ENCODE measurements at regions not wholly inside any gene's neighbourhood (a gene's known extent, or its start where the extent isn't known, plus 50 kb on each side); places are given as distances from the start of the nearest gene placed in this dataset.
"Not testable (repeated sequence)": the region's sequence is repeated elsewhere in the genome, so short reads cannot be mapped to it uniquely, and the experiment has no call there.

DNA sequence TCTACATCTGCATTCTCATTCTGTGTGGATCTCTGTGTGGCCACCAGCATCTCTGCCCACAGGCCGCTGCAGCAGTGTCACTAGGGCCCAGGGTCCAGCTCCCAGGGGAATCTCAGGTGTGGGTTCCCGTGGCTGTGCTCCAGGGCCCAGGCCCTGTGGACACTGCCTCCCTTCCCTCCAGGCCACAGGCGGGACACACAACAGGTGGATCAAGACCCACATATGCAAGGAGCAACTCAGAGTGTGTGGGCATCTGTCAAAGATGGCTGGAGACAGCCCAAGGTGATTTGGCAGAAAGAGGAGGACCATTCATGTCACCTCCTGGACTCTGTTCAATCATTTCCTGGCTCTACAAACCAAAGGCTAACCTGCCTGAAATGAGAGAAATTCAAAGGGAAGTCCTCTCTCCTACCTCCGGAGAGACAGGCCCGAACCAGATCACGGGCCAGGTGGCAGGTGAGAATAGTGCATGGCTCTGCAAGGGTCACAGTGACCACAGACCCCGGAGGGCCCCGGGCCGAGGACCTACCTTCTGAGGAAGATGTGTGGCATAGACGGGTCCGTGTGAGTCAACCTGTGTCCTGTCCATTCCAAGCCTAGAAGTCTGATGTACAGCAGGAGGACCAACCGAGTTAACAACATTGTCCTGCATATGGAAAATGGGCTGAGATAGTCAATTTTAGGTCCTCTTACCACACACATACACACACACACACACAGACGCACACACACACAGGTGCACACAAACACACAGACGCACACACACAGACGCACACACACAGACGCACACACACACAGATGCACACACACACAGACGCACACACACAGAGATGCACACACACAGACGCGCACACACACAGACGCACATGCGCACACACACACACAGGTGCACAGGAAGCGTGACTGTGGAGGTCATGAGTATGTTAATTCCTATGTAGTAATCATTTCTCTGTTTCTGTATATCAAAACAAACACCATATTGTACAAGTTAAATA is 1068.5 kb downstream of the BRD1 start:
- no peak for DNase-seq (ENCODE audit: low spot score)

DNA sequence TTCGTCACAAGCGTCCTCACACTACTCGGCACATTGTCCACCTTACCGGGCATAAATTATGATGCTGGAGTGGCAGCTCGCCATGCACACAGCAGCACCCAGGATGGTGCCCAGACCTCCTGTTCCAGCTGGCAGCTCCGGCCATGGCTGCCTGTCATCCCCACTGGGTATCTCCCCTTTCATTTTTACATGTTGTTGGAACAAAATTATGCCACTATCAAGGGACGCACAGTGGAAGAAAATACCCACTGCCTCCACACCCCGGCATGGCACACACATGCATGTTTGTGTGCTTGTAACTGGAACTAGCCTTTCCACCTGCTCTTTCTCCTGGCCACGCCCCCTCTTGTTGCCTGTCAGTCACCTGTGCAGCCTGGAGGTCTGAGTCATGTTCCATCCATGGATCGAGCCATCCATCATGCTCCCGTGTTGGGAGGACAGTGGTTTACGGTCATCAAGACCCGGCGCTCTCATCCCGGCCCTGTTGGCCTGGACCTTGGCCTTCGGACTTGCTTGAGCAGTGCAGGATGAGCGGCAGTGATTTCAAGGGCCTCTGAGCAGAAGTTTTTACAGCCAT is 1069.6 kb downstream of the BRD1 start:
- no peak for DNase-seq (ENCODE audit: low spot score)

DNA sequence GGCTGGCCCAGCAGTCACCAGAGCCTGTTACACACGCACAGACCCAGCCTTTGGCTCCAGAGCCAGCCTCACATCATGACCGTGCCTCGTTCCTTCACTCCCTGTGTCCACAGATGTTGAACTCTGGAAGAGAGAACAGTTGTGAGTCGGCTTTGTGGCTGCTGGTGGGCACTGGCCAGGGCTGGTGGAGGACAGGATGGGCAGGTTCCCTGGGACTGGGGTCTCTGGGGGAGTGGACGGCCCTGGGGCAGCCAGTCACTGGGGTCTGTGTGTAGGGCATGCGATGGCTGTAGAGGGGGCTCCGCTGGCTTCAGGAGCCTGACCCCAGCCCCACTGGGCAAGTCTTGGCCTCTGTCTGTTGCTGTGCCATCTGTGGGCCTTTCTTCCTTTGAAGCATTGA is 1070.1 kb downstream of the BRD1 start:
- no peak for DNase-seq (ENCODE audit: low spot score)

DNA sequence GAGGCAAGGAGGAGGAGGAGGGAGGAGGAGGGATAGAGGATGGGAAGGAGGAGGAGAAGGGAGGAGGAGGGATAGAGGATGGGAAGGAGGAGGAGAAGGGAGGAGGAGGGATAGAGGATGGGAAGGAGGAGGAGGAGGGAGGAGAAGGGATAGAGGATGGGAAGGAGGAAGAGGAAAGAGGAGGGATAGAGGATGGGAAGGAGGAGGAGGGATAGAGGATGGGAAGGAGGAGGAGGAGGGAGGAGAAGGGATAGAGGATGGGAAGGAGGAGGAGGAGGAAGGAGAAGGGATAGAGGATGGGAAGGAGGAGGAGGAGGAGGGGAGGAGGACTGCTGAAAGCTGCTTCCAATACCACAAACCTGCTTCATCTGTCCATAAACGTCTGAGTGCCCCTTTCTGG is 1070.5 kb downstream of the BRD1 start:
- DNase-seq (ENCODE audit: low spot score): not testable (repeated sequence)

DNA sequence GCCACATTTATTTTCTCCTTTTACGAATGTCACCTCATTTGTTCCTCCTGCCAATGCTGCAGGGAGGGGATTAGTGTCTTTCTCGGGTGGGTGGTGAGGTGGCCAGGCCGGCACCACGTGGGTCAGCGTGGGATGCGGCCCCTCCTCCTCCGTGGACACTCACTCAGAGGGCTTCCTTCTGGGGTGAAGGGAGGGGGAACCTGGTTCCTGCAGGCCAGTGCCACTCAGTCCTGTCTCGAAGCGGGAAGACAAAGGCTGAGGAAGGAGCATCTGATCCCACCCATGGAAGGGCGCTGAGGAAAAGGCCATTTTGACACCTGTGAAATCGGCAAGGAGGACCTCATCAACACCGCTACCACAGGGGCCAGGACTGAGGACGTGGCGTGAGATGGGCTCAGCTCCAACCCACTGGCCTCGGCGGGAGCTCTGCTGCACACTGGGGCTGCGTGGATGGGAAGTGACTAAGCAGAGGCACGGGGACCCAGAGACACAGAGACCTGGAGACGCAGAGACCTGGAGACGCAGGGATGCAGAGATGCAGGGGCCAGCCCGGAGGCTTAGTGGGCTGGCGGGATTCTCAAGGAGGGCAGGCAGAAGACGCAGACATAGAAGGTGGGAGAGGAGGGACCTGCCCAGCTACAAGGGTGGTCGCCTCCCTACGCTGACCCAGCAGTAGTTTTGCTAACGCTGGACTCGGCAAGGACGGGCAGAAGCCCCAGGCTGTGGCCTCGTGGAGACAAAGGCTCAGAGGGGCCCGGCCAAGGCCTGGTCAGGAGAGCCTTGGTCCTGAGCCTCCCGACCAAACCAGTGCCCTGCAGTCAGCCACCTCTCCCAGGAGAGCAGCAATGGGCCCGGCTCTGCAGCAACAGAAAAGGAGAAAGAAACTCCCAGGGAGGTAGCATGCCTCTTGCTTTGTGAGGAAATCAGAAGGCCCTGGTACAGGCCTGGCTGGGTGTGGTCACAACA is 1071.2 kb downstream of the BRD1 start:
- DNase-seq (ENCODE audit: low spot score): no peak

DNA sequence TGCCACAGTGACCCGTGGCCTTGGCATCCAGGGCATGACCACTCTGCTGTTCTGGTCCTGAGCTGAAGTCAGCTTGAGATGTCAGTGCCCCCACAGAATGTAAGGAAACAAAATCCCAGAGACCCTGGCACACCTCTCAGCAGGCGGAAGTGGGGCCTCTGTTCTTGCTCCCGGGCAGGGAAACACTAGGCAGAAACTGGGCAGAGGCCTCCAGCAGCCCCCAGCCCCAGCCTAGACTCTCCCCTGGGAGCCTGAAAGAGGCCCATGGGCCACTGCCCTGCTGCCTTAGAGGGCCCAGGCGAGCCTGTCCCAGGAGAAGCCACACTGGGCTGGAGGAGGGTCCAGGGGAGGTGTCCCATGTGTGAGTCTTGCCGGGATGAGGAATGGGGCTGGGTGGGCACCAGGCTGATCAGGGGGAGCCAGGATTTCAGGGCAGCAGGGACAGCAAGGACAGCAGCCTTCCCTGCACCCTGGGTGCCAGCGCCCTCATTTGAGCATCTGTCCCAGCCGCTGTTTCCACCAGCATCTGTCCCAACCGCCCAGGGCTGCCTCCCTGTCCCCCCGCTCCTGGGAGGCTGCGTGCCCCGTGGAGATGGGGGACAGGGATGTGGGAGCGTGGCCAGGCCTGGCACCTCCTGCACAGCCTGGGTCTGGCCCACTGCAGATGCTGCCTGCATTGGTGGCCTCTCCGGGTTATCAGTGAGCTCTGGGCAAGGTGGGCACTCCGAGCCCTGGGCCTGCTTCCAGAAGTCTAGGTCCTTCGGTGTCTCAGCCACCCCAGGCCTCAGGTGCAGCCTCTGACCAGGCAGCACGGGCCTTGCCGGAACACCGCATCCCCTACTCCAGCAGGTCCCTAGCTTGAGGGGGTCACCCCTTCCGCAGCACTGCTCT is 1072.4 kb downstream of the BRD1 start:
- DNase-seq (ENCODE audit: low spot score): no peak

DNA sequence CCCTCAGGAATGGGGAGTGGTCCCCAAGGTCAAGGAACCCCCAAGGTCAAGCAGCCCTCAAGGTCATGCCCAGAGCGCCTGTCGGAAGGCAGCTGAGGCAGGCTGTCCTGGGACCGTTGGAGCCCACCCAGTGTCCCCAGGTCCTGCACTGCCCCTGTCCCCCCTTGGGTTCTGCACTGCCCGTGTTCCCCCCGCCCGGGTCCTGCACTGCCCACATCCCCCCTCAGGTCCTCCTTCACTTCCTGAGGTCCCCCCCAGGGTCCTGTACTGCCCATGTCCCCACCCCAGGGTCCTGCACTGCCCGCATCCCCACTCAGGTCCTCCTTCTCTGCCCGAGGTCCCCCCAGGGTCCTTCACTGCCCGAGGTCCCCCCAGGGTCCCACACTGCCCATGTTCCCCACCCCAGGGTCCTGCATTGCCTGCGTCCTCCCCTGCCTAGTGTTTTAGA is 1073.0 kb downstream of the BRD1 start:
- no peak for DNase-seq (ENCODE audit: low spot score)

DNA sequence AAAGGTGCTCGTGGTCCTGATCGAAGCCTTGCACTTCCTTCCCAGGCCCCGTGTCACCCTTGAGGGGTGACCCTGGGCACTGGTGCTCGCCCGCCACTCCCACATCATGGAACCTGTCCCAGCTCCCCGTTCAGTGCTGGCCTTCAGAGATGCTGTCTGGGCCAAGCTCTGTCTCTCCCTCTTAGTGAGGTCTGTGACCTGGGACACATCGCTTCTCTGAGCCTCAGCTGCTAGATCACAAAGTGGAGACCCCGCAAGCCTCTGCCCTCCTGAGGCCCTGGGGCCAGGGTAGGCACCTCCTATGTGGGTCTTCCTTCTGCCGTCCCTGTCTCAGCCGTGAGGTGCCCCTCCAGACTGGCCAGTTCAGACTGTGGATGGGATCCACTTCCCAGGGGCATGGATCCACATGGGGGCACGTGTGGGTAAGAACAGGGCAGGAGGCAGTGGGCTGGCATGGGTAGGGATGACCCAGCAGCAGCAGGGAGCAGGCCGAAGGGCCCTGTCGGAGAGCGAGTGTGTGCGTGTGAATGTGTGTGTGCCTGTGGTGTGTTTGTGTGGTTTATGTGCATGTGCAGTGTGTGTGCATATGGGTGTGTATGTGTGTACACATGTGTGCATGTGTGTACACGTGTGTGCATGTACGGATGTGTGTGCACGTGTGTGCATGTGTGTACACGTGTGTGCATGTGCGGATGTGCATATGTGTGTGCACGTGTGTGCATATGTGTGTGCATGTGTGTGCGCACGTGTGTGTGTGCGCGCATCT is 1073.7 kb downstream of the BRD1 start:
- DNase-seq (ENCODE audit: low spot score): no peak

DNA sequence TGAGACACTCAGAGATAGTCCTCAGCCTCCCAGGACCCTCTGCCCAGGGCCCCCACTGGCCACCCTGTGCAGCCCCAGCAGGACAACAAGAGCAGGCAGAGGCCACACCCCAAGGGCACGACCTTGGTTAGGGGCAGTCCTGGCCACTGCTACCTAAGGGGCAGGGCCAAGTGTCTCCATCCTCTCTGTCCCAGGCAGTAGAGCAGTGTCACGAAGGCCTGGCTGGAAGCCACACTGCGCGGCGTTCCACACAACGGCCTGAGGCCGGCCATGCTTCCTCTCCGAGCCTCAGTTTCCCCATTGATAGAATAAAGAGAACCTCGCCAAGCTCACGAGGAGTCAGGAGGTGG is 1074.3 kb downstream of the BRD1 start:
- no peak for DNase-seq (ENCODE audit: low spot score)

DNA sequence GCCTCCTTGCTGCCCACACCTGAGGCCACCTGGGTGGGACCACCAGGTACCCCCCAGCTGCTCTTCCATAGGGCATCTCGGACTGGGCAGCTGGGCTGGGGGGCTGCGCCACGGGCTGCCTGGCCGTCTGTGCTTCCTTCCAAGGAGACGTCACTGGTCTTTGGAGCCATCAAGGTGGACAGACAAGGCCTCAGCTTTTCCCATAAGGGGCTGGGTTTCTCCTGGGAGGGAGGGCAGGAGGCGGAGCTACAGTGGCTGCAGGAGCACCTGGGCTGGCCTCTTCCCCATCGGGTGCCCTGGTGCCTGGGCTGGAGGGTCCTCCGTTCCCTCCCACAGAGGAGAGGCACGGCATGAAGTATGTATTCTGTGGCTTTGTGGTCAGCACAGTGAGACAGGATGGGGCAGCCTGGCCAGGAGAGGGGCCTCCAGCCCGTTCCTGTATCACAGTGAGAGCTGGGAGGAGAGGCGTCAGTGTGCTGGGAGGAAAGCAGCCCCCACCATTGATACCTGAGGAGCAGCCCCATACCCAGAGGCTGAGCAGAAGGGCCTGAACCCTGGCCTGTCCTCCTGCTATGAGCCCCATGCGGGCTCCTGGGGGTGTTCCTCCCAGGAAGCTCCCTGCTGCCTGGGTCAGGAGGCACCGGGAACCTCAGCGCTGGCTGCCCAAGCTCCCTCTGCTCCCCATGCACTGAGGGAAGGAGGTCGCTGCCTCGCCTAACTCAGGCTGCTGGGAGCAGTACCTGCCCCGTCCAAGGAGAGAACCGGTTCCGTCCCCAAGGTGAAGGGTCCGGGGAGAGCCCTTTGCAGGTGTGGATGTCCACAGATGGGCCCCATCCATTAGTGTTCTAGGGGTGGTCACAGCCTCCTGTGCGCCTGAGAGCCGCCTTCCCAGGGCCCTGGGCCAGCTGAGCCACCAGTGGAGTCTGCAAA is 1075.0 kb downstream of the BRD1 start:
- DNase-seq (ENCODE audit: low spot score): no peak

DNA sequence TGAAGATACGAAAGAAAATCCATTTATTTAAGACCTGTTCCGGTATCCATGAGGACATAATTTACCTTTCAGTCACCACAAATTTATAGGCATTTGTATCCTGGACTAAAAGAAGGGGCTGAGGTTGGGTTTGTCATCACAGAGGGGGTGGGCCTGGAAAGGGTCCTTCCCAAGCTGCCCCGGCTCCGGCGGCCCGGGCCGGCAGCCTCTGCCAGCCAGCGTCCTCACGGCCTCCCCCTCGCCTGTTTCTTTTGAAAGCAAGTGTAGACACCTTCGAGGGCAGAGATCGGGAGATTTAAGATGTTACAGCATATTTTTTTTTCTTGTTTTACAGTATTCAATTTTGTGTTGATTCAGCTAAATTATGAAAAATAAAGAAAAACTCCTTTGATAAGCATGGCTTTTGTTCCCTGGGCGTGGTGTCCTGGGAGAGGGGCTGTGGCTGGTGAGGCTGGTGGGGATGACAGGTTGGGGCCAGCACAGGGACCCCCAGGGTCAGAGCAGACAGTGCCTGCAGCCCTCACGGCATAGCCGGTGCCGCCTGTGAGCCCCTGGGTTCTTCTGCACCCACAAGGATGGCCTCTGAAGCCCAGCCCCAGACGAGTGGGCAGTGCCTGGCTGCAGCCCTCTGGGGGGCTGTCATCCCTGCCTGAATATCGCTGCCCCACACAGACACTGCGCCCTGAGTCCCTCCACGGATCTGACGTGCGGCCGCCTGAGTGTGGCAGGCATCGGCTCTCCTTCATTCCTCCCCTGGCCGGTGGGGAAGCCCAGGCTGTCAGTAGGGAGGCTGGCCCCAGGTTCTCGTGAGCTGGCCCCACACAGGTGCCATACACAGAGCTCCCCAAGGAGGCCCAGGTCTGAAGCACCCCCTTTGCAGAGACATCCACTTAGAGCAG is 1075.9 kb downstream of the BRD1 start:
- DNase-seq (ENCODE audit: low spot score): no peak

DNA sequence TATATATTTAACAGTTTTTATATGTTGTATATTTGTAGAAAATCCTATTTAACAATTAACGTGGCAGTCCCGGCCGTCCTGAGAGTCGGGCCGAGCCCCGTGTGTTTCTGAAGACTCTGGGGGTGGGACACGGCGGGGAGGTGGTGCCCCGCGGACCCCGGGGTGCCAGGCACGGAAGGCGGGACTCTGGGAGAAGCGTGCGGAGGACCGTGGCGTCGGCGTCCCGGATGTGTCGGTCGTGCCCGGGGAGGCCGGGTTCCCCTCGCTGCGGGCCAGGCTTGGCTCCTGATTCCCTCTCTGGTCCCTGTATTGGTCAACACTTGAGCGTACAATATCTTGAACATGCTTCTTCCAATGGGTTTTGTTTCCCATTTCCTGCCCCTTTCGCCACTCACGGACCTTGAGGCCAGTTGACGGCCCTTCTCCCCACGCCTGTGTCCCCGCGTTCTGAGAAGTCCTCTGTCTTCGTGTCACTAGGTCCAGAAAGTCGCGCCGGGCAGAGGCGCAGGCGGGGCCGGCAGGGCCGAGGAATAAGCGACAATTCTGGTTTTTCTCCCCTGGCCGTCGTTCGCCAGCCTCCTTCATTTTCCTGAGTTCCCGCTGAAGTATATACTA is 1076.7 kb downstream of the BRD1 start:
- no peak for DNase-seq (ENCODE audit: low spot score)

DNA sequence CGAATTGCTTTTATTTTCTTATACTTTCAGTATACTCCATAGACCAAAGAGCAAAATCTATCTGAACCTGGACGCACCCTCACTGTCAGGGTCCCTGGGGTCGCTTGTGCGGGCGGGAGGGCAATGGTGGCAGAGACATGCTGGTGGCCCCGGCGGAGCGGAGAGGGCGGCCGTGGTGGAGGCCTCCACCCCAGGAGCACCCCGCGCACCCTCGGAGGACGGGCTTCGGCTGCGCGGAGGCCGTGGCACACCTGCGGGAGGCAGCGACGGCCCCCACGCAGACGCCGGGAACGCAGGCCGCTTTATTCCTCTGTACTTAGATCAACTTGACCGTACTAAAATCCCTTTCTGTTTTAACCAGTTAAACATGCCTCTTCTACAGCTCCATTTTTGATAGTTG is 1077.4 kb downstream of the BRD1 start:
- no peak for DNase-seq (ENCODE audit: low spot score)

DNA sequence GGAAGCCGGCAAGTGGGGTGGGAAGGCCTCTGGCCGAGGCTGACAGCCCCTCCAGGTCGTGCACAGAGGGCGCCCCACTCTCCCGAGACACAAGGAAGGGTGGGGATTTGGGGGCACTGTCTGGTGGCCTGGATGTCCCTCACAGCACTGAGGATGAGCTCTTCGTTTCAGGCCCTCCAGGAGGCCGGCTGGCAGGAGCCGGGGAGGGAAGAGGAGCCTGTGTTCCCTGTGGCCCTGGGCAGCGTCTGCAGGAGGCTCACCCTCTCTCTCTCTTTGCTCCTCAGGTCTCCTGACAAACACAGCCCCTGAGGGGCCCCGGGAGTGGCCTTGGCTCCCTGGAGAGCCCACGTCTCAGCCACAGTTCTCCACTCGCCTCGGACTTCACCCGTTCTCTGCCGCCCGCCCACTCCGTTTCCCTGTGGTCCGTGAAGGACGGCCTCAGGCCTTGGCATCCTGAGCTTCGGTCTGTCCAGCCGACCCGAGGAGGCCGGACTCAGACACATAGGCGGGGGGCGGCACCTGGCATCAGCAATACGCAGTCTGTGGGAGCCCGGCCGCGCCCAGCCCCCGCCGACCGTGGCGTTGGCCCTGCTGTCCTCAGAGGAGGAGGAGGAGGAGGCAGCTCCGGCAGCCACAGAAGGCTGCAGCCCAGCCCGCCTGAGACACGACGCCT is 1078.0 kb downstream of the BRD1 start:
- DNase-seq (ENCODE audit: low spot score): no peak

DNA sequence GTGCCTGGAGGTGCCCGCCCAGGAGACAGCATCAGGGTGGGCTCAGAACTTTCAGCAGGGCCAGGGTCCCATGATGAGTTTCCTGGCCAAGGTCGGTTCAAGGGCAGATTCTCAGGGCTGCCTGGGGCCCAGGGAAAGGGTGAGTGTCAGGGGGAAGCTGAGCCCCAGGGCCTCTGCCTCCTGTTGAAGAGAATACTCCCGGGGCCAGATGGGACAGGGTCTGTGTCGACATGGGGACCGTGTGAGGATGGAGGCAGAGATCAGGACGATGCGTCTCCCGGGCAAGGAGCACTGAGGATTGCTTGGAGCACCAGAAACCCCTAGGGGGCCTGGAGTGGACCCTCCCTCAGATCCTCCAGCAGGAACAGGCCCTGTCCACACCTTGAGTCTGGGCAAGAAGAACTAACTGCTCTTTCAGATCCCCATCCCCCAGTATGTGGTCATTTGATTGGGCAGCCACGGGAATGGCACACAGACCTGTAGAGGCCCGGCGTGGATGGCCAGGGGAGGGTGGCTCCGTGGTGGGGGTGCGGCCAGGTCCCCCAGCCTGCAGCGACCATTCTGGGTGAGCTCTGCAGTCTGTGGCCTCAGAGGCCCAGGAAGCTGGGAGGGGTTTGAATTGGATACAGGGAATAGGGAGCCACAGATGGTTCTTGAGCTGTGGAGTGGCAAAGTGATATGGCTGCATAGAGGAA is 1078.7 kb downstream of the BRD1 start:
- DNase-seq (ENCODE audit: low spot score): no peak

DNA sequence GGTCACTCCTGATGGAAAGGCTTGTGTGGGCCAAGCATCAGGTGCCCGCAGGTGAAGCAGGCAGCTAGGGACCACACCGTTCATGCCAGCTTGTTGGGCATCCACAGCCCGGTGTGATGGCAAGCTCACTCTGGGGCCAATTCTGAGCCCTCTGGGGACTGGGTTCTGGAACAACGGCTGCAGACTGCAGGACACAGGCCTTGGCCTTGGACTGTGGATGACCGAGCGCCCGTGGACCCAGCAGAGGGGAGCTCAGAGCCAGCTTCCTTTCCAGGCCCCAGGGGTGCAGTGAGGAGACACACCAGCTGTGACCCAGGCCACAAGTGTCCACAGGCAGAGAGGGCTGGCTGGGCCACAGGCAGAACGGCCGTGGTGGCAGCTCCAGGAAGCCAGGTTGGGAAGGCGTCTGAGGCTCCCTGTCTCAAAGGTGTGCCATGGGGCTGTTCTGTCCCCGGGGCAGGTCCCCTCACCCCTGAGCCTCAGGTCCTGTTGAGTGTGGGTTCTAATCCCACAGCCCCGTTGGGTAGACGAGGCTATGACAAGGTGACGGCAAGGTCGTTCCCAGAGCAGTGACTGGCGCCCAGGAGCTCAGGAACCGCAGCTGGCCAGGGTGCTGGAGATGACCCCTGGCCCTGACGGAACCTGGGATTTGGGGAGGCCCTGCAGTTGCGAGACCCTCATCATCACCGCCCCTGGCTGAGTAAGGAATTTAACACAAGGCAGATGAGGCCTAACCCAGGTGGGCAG is 1079.4 kb downstream of the BRD1 start:
- no peak for DNase-seq (ENCODE audit: low spot score)
